NCI-H774 (cell line): ENCODE measurements at regions not wholly inside any gene's neighbourhood (a gene's known extent, or its start where the extent isn't known, plus 50 kb on each side); places are given as distances from the start of the nearest gene placed in this dataset.
"Not testable (repeated sequence)": the region's sequence is repeated elsewhere in the genome, so short reads cannot be mapped to it uniquely, and the experiment has no call there.

Source experiments
- DNase-seq: peaks from one replicate; lab custom pipeline; 2025; lab: John Stamatoyannopoulos, UW

- DNase-seq: no peak
Measured at GRCh38 chr10:25076506-25077177, 60.2 kb downstream of the THNSL1 start.

DNA sequence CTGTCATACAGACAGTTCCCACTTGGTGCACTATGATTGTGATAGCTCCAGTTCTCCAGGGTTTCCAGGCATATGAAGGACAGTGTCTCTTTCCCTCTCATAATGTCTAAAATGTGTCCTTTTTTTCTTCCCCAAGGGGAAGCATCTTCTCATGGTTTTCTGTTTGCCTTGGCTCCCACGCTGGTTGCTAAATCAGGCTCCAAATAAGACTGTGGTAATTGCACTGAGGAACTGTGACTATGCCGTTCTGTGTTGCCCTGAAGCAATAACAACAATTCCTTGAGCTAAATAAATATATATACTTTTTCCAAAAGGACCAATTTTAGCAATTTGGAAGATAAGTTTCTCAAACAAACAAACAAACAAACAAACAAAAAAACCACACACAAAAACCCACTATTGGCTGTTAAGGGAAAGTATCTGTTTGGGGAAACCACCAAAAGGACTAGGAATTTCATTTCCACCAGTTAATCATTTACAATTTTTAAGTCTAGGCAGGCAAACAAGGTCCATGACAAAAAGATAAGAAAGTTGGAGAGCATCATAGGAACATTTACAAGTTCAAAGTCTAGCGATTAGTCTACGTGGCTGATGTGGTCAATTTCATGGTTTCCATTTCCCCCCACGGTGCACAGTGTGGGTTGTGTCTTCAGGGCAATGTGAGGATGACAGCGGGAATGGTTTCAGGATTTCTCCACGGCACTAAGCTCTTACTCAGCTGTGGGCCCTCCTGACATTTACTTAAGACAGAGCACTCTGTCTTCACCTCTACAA, 62.4 kb downstream of the THNSL1 start:
- no peak for DNase-seq

- peak; percentile 82 for DNase-seq
Measured at GRCh38 chr10:25080880-25081581, 64.6 kb downstream of the THNSL1 start.

DNA sequence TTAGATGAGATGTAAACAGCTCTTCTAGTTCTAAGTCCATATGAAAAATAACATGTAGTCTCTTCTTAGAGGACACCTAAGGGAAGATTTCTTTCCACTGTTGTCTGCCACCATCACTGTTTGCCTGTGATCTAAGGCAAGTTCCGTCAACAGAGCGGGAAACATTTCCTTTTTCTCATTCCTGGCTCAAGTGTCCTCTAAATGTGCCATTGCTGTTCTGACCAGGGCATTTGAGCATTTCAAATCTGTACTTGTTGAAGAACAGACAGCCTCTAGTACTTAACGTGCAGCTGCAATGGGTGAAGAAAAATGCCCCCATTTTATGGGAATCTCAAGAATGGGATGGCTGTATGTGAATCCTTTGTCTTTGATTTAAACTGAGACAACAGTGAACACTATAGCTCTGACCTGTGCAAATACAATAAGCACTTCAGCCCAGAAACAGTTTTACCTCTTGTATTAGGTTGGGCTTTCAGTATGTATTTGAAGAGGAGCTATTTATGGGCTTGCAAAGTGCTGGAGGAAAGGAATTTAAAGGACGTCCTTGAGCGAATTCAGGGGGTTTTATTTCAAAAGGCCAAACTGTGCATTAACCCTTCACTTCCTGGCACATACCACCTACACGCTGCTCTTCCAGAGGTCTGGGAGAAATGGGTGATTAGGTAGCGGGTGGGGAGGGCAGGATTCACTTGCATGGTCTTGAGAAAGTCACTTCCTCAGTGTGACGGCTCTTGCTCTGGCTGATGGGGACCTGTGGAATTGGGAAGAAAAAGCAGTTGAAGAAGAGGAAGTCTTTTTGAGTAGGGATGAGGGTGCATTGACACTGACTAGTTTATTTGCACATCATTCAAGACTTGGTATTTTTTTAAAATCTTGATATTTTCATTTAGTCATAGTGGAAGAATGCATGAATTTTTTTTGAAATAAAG, 66.1 kb downstream of the THNSL1 start:
- peak; percentile 55 for DNase-seq

- DNase-seq: no peak
Measured at GRCh38 chr10:25083546-25084111, 67.2 kb downstream of the THNSL1 start.

DNA sequence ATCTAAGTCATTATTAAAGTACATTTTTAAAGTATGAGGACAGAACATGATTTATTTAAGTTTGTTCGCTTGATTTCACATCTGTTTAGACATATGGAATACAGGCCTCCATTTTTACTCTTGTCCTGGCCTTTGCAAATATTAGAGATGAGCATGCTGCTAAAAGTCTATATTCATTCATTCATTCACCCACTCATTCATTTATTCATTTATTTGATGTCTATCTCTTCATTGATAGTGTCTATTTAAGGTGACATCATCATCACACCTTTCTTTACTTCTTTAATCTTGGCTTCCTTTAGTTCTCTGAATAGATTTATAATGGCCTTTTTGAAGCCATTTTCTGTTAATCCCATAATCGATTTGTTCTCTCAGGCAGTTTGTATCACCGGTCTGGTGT, 68.0 kb downstream of the THNSL1 start:
- DNase-seq: no peak

DNA sequence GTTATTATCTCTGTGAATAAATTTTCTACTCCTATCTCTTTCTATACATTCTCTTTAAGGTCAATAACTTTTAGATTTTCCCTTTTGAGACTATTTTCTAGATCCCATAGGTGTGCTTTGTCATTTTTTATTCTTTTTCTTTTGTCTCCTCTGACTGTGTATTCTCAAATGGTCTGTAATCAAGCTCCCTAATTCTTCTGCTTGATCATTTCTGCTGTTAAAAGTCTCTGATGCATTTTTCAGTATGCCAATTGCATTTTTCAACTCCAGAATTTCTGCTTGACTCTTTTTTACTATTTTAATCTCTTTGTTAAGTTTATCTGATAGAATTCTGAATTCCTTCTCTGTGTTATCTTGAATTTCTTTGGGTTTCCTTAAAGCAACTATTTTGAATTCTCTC, 78.2 kb downstream of the THNSL1 start:
- DNase-seq: no peak

DNA sequence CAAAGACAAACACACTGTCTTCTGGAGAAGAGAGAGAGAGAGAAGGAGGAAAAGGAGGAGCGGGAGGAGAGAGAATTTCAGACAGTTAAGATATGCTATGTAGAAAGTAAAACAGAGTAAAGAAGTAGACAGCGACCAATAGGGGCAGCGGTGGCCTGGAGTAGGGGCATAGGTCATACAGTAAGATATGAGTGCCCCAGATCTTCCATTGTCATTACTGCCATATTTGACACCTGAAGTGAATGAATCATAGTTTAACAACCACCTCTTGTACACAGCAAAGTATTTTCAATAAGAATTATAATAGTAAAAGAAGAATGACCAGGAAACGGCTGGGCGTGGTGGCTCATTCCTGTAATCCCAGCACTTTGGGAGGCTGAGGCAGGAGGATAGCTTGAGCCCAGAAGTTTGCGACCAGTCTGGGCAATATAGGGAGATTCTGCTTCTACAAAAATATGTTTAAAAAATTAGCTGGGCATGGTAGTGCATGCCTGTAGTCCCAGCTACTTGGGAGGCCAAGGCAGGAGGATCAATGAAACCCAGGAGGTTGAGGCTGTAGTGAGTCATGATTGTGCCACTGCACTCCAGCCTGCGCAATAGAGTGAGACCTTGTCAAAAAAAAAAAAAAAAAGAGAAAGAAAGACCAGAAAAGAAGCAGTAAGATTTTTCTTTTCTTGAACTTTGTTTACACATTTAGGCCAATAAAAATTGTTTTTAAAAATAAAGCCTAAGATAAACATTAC, 77.0 kb upstream of the GPR158 start:
- DNase-seq: no peak

DNA sequence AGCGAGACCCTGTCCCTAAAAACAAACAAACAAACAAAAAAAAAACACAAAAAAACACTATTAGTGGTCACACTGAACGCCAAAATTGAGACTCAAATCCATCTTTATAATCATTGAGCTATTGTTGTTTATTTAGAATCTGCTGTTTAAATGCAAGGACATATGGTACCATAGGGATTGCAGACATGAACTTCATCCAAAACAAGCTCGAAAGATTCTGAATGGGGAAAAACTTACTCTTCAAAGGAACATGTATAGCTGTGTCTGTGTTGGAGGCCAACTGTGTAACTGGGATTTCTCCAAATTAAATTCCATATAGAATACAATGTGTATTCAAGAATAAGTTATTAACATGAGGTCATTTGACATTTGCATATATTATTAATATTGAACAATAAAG, 74.7 kb upstream of the GPR158 start:
- no peak for DNase-seq

- DNase-seq: no peak
Measured at GRCh38 chr10:25101461-25102146, 73.2 kb upstream of the GPR158 start.

DNA sequence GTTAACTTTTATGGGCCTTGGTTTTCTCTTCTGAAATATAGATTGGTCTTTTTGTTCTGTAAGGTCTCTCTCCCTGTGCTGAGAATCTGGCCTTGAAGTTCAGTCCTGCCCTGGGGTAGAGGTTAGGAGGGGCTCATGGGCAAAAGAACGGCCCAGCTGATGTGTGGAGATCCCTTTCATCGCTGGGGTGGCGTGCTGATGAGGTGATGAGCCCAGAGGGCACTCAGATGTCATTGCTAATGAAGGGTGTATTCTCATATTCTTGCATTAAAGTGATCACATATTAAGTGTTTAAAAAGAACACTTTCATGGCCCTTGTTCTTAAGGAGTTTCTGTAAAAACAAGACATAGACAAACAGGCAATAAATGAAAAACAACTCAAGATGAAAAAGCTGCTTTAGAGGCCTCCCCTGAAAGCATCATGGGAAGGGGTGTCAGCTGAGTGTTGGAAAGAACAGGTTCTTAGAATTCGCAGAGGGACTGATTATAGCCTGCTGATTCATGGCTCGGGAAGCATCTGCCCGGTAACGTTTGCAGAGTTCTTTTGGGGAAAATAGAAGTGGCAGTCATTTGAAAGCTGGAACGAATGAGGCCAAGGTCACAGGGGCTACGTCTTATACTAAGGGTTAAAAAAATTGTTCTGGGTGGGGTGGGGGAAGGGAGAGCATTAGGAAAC, 72.5 kb upstream of the GPR158 start:
- DNase-seq: no peak

DNA sequence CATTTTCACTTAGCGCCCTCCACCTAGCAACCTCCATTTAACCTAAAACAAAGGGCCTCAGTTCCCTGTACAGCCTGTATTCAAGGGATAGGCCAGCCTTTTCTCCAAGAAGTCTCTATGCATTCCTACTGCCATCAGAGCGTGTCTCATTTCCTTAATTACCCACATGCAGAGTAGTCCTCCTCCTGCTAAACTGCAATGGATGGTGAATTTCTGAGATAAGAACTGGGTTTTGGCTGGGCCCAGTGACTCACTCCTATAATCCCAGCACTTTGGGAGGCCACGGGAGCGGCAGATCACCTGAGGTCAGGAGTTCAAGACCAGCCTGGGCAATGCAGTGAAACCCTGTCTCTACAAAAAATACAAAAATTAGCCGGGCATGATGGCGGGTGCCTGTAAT, 71.1 kb upstream of the GPR158 start:
- no peak for DNase-seq

DNA sequence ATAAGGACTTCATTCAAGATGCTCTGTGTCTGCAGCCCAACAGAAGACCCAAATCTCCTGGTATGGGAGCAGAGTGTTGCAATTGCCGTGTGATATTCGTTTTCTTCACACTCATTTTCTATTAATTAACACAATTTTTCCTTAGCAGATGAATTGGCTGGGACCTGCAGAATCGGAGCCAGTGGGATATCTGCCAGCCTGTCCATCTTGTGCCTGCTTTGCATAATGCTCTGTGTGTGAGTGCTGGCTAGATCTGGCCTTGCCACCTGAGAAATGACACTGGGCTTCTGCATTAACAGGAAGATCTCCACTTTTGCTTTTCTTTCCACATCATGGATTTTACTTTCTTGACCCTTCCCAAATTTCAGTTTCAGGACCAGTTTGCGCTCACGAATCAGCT, 70.4 kb upstream of the GPR158 start:
- DNase-seq: no peak

- DNase-seq: no peak
Measured at GRCh38 chr10:25105262-25105661, 69.5 kb upstream of the GPR158 start.

DNA sequence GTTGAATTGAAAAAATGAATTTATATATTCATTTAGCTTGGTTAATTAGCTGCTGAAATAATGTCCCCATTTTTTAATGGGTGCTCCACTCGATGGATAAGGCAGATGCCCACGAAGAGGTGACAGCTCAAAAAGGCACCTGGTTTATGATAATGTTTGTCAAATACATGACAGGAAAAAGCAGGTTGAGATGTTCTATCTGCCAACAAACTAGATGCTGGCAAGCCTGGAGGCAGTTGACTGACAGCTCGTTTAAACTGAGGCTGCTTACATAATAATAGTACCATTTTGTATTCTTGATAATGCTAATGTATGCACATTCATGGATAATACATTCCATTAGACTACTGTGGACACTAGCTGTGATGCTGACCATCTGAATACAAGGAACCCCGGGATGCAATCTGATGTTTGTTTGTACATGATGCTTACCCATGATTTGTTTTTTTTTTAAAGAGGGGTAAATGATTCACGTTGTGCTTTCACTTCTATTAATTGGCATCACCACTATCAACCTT, 69.0 kb upstream of the GPR158 start:
- no peak for DNase-seq

DNA sequence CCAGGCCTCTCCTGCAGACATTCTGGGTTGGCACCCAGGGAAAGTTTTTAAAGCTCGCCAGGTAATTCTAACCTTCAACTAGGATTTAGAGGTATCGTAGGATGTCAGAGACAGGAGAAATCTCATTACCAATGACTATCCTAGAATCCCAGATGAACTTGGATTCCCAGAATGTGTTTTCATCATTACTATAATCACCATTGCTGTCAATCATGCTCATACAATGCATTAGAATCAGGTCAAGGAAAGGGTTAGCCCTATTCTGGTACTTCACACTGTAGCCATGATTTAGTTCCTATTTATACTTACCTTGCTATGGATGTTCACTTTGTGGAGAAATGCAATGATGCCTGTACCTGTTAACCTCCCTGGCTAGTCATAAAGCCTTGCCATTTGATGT, 67.0 kb upstream of the GPR158 start:
- DNase-seq: no peak

GRCh38 chr10:25109896-25110295, 64.9 kb upstream of the GPR158 start:
- not testable (repeated sequence) for DNase-seq

- no peak for DNase-seq
Measured at GRCh38 chr10:25112016-25112415, 62.8 kb upstream of the GPR158 start.

DNA sequence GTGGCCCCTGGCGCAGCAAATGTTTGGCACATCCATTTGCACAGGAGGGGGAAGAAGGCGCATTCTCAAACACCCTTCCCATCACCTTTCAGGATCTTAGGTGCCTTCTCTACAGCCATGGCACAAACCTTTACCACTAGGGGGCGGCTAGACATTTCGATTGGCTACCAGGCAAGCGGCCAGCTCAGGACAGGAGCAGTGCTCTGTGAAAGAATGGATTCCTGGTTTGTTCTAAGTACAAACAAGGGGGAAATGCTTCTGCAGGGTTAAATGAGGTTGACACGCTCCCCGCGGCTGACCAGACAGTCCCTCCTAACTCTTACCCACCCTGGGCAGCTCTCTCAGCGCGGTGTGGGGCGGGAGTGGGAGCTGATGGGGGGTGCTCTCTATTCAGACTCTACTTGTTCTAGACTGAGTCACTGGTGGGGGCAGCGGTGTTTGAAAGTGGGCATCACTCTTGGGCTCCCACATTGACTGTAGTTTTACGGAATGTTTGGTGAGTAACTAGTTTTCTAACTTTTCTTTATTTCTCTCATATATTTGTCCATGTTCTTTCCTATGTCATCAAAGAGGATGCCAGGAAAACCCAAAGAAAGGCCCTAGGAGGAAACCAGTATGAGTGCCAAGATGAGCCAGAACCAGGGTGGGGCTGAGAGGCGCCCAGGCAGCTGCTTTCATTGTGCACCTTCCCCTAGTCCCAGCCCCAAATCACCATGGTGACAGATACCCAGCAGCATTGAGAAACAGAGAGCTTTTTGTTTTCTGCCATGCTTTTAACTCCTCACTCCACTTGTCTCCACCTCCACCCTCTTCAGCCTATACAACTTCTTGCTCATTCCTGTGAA, 61.4 kb upstream of the GPR158 start:
- DNase-seq: peak; percentile 86
